T-helper 1 cell treated with Interleukin-12 subunit alpha and Interleukin-12 subunit beta and Interleukin-4 antibody, amounts not matched to agents 30 μg/mL and 1 μg/mL, for 36 hours (primary cell): ENCODE measurements at regions not wholly inside any gene's neighbourhood (a gene's known extent, or its start where the extent isn't known, plus 50 kb on each side); places are given as distances from the start of the nearest gene placed in this dataset.

Experiments used
- H3K27ac Mint-ChIP-seq: one replicate; pipeline ENCODE4 v1.8.0; 2021; ENCODE audit warnings: mild to moderate bottlenecking, mixed read lengths
- H3K27me3 Mint-ChIP-seq: one replicate; pipeline ENCODE4 v1.8.0; 2021; ENCODE audit warnings: low read depth, mixed read lengths
- H3K36me3 Mint-ChIP-seq: one replicate; pipeline ENCODE4 v1.8.0; 2021; ENCODE audit warnings: low read depth, mixed read lengths
- H3K4me1 Mint-ChIP-seq: one replicate; pipeline ENCODE4 v1.8.0; 2021; ENCODE audit warnings: low read depth, mixed read lengths
- H3K4me3 Mint-ChIP-seq: one replicate; pipeline ENCODE4 v1.8.0; 2021; ENCODE audit warnings: mild to moderate bottlenecking, moderate library complexity, mixed read lengths
- H3K9me3 Mint-ChIP-seq: one replicate; pipeline ENCODE4 v1.8.0; 2021; ENCODE audit warnings: mixed read lengths

DNA sequence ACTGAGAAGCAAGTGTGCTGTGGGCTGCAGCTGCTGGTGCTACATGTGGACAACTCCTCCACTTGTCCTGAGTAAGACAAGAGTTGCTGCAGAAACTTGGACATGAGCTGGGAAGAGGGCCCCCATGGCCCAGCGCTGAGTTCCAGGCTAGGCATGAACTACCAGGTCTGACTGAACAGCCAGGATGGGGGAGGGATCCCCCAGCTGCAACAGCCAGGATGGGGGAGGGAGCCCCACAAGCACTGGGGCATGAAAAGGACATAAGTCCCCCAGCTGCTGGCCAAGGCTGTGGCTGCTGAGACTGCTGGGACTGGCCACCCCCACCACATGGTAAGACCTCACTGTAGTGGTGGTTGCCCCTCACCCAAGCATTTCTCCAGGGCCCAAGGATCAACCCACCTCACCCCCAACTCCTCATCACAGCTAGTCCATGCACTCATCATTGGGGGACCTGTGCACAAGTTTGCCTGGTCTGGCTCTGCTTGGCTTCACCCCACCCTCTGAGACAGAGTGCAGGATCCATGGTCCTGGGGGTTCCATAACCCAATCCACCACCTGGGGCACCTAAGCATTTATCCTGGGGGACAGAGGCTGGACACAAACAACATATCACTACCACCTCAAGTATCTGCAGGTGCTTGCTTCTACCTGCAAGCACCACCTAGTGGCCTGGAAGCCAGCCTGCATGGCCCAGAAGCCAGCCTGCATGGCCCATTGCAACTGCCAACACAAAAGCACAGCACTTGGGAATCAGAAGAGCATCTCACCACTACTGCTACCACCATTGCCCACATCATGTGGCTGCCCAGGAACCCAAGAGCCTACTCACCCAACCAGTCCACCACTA lies 84.5 kb upstream of the STT3B start:
- Mint-ChIP-seq H3K4me1 (peaks cover 21% of the 10 kb centered on the region), H3K27me3 (peaks cover 4% of the 10 kb centered on the region), H3K9me3 (peaks cover 43% of the 10 kb centered on the region), H3K36me3 (peaks cover 12% of the 10 kb centered on the region), H3K27ac (peak overlapping the region; percentile 10), H3K4me3 (no peak overlapping the region)

DNA sequence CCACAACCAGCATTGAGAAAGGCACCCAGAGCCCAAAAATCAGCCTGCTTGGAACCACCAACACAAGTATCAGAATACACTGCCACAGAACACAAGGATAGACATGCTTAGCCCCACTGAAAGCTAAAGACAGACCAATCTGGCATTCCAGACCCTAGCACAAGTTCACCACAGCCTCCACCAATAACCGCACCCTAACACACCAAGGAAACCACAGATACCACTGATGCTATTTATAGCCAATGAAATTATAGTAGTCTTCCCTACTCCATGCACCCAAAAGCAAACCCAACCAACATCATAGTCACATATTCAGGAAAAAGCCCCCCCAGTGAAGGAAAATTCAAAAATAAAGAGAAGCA lies 83.9 kb upstream of the STT3B start:
- Mint-ChIP-seq H3K4me3 (peak overlapping the region; percentile 18), H3K27me3 (peaks cover 4% of the 10 kb centered on the region), H3K9me3 (peaks cover 47% of the 10 kb centered on the region), H3K27ac (peak overlapping the region; percentile 10), H3K36me3 (peaks cover 12% of the 10 kb centered on the region), H3K4me1 (peaks cover 16% of the 10 kb centered on the region)

- peaks cover 48% of the 10 kb centered on the region for H3K9me3 Mint-ChIP-seq
These were observed 83.4 kb upstream of the STT3B start for GRCh38 chr3:31449318-31449717.

DNA sequence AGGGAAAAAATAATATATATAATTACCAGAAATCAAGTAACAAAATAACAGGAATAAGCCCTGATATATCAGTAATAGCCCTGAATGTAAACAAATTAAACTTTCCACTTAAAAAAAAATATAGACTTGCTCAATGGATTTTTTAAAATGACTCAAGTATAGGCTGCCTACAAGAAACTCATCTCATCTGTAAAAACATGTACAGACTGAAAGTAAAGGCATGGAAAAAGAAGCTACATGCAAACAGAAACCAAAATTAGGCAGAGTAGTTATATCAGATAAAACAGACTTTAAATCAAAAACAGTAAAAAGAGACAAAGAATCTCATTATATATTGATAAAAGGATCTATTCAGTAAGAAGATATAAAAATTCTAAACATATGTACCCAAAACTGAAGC lies 82.4 kb upstream of the STT3B start:
- Mint-ChIP-seq H3K4me3 (no peak overlapping the region), H3K9me3 (peaks cover 48% of the 10 kb centered on the region), H3K27me3 (peaks cover 8% of the 10 kb centered on the region), H3K27ac (no peak overlapping the region), H3K4me1 (peaks cover 17% of the 10 kb centered on the region), H3K36me3 (peaks cover 12% of the 10 kb centered on the region)

More at GRCh38 chr3:31449318-31449717, 83.4 kb upstream of the STT3B start:
- H3K36me3 Mint-ChIP-seq, result peaks cover 12% of the 10 kb centered on the region
- H3K27me3 Mint-ChIP-seq, result peaks cover 4% of the 10 kb centered on the region
- peak overlapping the region; percentile 18 for H3K4me3 Mint-ChIP-seq
- H3K27ac Mint-ChIP-seq, result no peak overlapping the region
- peaks cover 15% of the 10 kb centered on the region for H3K4me1 Mint-ChIP-seq

GRCh38 chr3:31452495-31453106 lies 80.1 kb upstream of the STT3B start:
- Mint-ChIP-seq H3K4me3 (no peak overlapping the region), H3K36me3 (peaks cover 12% of the 10 kb centered on the region), H3K27ac (no peak overlapping the region), H3K4me1 (peaks cover 18% of the 10 kb centered on the region), H3K27me3 (peaks cover 8% of the 10 kb centered on the region), H3K9me3 (peaks cover 48% of the 10 kb centered on the region)

- Mint-ChIP-seq H3K4me1 (peaks cover 17% of the 10 kb centered on the region), H3K4me3 (no peak overlapping the region), H3K9me3 (peaks cover 47% of the 10 kb centered on the region), H3K36me3 (peaks cover 12% of the 10 kb centered on the region), H3K27me3 (peaks cover 8% of the 10 kb centered on the region), H3K27ac (no peak overlapping the region)
These were observed 79.3 kb upstream of the STT3B start for GRCh38 chr3:31453430-31453829.

DNA sequence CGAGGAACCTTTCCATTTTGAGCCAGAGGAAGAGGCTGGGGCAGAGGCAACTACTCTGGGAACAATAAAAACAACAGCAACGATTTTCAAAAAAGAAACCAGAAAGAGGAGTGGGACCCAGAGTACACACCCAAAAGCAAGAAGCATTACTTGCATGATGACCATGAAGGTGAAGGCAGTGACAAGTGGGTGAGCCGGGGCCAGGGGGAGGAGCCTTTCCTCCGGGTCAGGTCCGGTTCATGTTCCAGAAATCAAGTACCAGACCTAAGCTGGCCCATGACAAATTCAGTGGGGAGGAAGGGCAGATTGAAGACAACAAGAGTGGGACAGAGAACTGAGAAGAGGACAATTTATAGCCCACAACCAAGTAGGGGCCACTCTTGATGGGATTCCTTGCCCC lies 77.2 kb upstream of the STT3B start:
- Mint-ChIP-seq H3K36me3 (peaks cover 2% of the 10 kb centered on the region), H3K9me3 (peaks cover 26% of the 10 kb centered on the region), H3K27ac (no peak overlapping the region), H3K4me1 (peaks cover 3% of the 10 kb centered on the region), H3K27me3 (peaks cover 8% of the 10 kb centered on the region), H3K4me3 (no peak overlapping the region)

DNA sequence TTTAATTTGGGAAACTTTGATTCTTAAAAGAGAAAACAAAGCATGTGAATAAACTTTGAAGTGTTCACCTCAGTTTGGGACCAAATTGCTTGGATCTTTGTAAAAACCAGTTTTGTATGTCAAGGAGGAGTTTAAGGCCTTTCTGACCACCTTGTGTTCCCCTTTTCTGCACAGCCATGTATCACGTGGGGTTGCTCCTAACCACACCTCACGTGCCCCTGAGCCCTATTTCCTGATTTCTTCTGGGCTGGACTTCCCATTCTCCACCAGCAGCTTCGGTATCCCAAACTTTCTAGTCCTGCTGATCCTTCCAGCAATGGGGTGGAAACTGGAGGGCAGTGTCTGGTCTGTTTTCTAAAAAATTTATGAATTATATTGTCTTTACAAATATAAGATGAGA lies 76.4 kb upstream of the STT3B start:
- peaks cover 10% of the 10 kb centered on the region for H3K27me3 Mint-ChIP-seq

DNA sequence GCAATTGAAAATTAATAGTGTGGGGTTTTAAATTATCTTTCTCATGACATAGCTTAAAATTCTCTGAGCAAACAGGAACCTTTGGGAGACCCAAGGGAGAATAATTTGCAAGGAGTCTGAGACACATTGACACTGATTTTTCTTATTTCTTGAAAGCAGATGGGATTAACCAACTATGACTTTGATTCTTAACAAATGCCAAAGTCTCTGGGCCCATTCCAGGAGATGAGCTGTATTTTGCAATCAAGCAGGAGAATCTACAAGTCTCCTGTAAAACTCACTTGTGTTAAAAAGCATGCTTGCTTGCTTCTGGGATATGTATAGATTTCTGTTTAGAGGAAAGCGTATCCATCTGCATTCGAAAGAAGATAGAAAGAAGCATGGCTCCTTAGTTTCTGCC lies 71.3 kb upstream of the STT3B start:
- Mint-ChIP-seq H3K4me3 (no peak overlapping the region), H3K4me1 (peaks cover 18% of the 10 kb centered on the region), H3K9me3 (no peaks in the 10 kb centered on the region), H3K27ac (no peak overlapping the region), H3K36me3 (peaks cover 3% of the 10 kb centered on the region), H3K27me3 (peaks cover 3% of the 10 kb centered on the region)

More for the DNA sequence above, 76.4 kb upstream of the STT3B start:
- Mint-ChIP-seq H3K36me3 (peaks cover 1% of the 10 kb centered on the region), H3K4me3 (no peak overlapping the region), H3K9me3 (peaks cover 19% of the 10 kb centered on the region), H3K4me1 (peaks cover 5% of the 10 kb centered on the region), H3K27ac (no peak overlapping the region)

DNA sequence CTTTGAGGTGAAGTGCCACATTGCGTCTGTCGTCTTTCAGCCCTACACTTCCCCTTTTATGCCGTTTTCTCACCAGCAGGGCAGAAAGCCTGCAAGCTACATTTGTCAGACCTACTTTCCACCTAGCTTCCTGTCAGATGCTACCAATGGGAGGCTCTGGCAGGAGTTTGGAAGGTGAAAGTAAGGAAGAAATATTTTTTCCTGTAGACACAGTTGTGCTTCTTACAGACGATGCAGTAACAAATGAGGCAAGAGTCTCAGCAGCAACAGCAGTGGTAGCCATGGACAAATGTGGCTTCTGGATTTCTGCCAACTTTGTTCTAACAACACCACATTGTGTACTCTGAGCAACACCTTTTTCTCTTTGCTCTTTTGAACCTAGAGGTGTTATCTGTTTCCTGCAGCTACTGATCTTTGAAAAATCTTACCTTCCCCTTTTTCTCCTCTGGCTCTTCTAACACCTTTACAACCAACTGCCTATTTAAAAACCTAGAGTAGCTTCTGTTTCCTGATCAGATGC lies 70.6 kb upstream of the STT3B start:
- H3K27me3 Mint-ChIP-seq, result peaks cover 3% of the 10 kb centered on the region
- peak overlapping the region; percentile 6 for H3K4me3 Mint-ChIP-seq
- peaks cover 3% of the 10 kb centered on the region for H3K36me3 Mint-ChIP-seq
- no peaks in the 10 kb centered on the region for H3K9me3 Mint-ChIP-seq
- H3K27ac Mint-ChIP-seq, result peak overlapping the region; percentile 74
- H3K4me1 Mint-ChIP-seq, result peaks cover 18% of the 10 kb centered on the region

GRCh38 chr3:31465999-31466398 lies 66.7 kb upstream of the STT3B start:
- Mint-ChIP-seq H3K9me3 (peaks cover 9% of the 10 kb centered on the region), H3K27ac (no peak overlapping the region), H3K36me3 (peaks cover 6% of the 10 kb centered on the region), H3K27me3 (no peaks in the 10 kb centered on the region), H3K4me1 (peaks cover 17% of the 10 kb centered on the region), H3K4me3 (no peak overlapping the region)

- Mint-ChIP-seq H3K36me3 (peaks cover 10% of the 10 kb centered on the region), H3K4me1 (peaks cover 14% of the 10 kb centered on the region), H3K9me3 (peaks cover 15% of the 10 kb centered on the region), H3K27me3 (peaks cover under 1% of the 10 kb centered on the region), H3K4me3 (no peak overlapping the region), H3K27ac (no peak overlapping the region)
These were observed 65.9 kb upstream of the STT3B start for GRCh38 chr3:31466866-31467265.

DNA sequence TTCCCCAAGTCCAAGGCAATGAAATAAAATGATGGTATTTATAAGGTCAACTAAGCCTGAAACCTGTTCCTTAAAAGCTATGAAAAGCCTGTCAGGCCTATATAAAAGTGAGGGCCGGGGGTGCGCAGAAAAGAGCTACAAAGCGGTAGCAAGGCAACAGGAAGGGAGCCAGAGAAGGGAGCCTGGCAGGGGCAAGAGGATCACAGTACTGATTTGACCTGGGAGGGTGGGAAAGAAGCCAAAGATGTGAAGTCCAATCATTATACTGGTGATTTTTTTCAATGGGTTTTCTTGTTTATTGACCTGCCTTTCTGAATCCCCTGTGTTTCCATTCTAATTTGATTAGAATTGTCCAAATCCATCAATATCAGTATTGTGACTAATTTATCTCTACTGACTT lies 64.3 kb upstream of the STT3B start:
- no peak overlapping the region for H3K4me3 Mint-ChIP-seq
- H3K9me3 Mint-ChIP-seq, result peaks cover 30% of the 10 kb centered on the region
- H3K4me1 Mint-ChIP-seq, result peaks cover 11% of the 10 kb centered on the region
- H3K27me3 Mint-ChIP-seq, result peaks cover 3% of the 10 kb centered on the region
- H3K36me3 Mint-ChIP-seq, result peaks cover 13% of the 10 kb centered on the region
- no peak overlapping the region for H3K27ac Mint-ChIP-seq

GRCh38 chr3:31469385-31469784 lies 63.3 kb upstream of the STT3B start:
- H3K27ac Mint-ChIP-seq, result no peak overlapping the region
- H3K4me3 Mint-ChIP-seq, result no peak overlapping the region
- H3K9me3 Mint-ChIP-seq, result peaks cover 35% of the 10 kb centered on the region
- H3K4me1 Mint-ChIP-seq, result peaks cover 11% of the 10 kb centered on the region
- H3K27me3 Mint-ChIP-seq, result peaks cover 3% of the 10 kb centered on the region
- peaks cover 13% of the 10 kb centered on the region for H3K36me3 Mint-ChIP-seq
